WTC11 (cell line): ENCODE measurements at regions not wholly inside any gene's neighbourhood (a gene's known extent, or its start where the extent isn't known, plus 50 kb on each side); places are given as distances from the start of the nearest gene placed in this dataset.

Experiments
- ATAC-seq: fragments of 200-7000 bp; cut with Tn5 transposase; 2 replicates; pipeline ENCODE4 v1.10.0; 2021; ENCODE audit warnings: mild to moderate bottlenecking, moderate library complexity
- CTCF ChIA-PET: fragments of 300-600 bp; sonication (Branson Sonifier 250); formaldehyde crosslinking; loops from one replicate; lab custom pipeline; 2021; ENCODE audit warnings: antibody characterized with exemption; lab: Charles Lee
- POLR2A ChIA-PET: fragments of 350-600 bp; sonication (Branson Sonifier 250); formaldehyde crosslinking; loops from one replicate; lab custom pipeline; 2021; ENCODE audit warnings: antibody characterized with exemption; lab: Charles Lee
- DNase-seq: peaks from one replicate; pipeline ENCODE4 v3.0.0; 2021; ENCODE audit warnings: low spot score
- H3K27ac Mint-ChIP-seq: 2 replicates; pipeline ENCODE4 v1.8.0; 2021; ENCODE audit warnings: mixed read lengths
- H3K27me3 Mint-ChIP-seq: 2 replicates; pipeline ENCODE4 v1.8.0; 2021; ENCODE audit warnings: low read depth, mild to moderate bottlenecking, moderate library complexity, mixed read lengths
- H3K36me3 Mint-ChIP-seq: 2 replicates; pipeline ENCODE4 v1.8.0; 2021; ENCODE audit warnings: mixed read lengths
- H3K4me1 Mint-ChIP-seq: 2 replicates; pipeline ENCODE4 v1.8.0; 2022; ENCODE audit warnings: mixed read lengths
- H3K4me3 Mint-ChIP-seq: 2 replicates; pipeline ENCODE4 v1.8.0; 2021; ENCODE audit warnings: mild to moderate bottlenecking, moderate library complexity, mixed read lengths
- H3K9me3 Mint-ChIP-seq: 2 replicates; pipeline ENCODE4 v1.8.0; 2021; ENCODE audit warnings: mixed read lengths
- E2F4 ChIP-seq: sonication (generic); formaldehyde crosslinking; IDR thresholded peaks from 2 replicates; pipeline ENCODE4 v1.8.1; 2022; ENCODE audit warnings: low read depth, mild to moderate bottlenecking, moderate library complexity, missing genetic modification reagents, borderline replicate concordance
- E2F5 ChIP-seq: sonication (generic); formaldehyde crosslinking; IDR thresholded peaks from 2 replicates; pipeline ENCODE4 v1.8.1; 2022; ENCODE audit warnings: mild to moderate bottlenecking, moderate library complexity, missing genetic modification reagents
- ELF4 ChIP-seq: sonication (generic); formaldehyde crosslinking; IDR thresholded peaks from 2 replicates; pipeline ENCODE4 v1.8.1; 2022; ENCODE audit warnings: low read depth, mild to moderate bottlenecking, moderate library complexity, missing genetic modification reagents
- FOXJ3 ChIP-seq: sonication (generic); formaldehyde crosslinking; IDR thresholded peaks from 2 replicates; pipeline ENCODE4 v1.9.0; 2021; ENCODE audit warnings: missing genetic modification reagents, mild to moderate bottlenecking, borderline replicate concordance
- IRF2 ChIP-seq: sonication (generic); formaldehyde crosslinking; IDR thresholded peaks from 2 replicates; pipeline ENCODE4 v1.8.0; 2022; ENCODE audit warnings: low read depth, missing genetic modification reagents, borderline replicate concordance
- JUN ChIP-seq: sonication (generic); formaldehyde crosslinking; IDR thresholded peaks from 2 replicates; pipeline ENCODE4 v1.8.0; 2023; ENCODE audit warnings: mild to moderate bottlenecking, missing genetic modification reagents
- MLX ChIP-seq: sonication (generic); formaldehyde crosslinking; IDR thresholded peaks from 2 replicates; pipeline ENCODE4 v1.8.1; 2023; ENCODE audit warnings: mild to moderate bottlenecking, missing genetic modification reagents, moderate library complexity
- MXD4 ChIP-seq: fragments of 250-450 bp; sonication (Bioruptor Pico); IDR thresholded peaks from 2 replicates; pipeline ENCODE4 v1.8.0; 2021; ENCODE audit warnings: mild to moderate bottlenecking, moderate library complexity, borderline replicate concordance
- MYBL2 ChIP-seq: sonication (generic); formaldehyde crosslinking; IDR thresholded peaks from 2 replicates; pipeline ENCODE4 v1.8.1; 2023; ENCODE audit warnings: mild to moderate bottlenecking, moderate library complexity, missing genetic modification reagents
- NFATC4 ChIP-seq: fragments of 250-450 bp; sonication (Bioruptor Pico); IDR thresholded peaks from 2 replicates; pipeline ENCODE4 v1.9.0; 2021; ENCODE audit warnings: mild to moderate bottlenecking
- NFE2L1 ChIP-seq: sonication (generic); formaldehyde crosslinking; IDR thresholded peaks from 2 replicates; pipeline ENCODE4 v1.8.1; 2023; ENCODE audit warnings: missing genetic modification reagents
- OVOL2 ChIP-seq: fragments of 250-450 bp; sonication (Bioruptor Pico); IDR thresholded peaks from 2 replicates; pipeline ENCODE4 v1.9.0; 2021; ENCODE audit warnings: mild to moderate bottlenecking, borderline replicate concordance
- TEAD1 ChIP-seq: sonication (generic); formaldehyde crosslinking; IDR thresholded peaks from 2 replicates; pipeline ENCODE4 v1.8.0; 2022; ENCODE audit warnings: mild to moderate bottlenecking, missing genetic modification reagents
- TP53 ChIP-seq: sonication (generic); formaldehyde crosslinking; IDR thresholded peaks from 2 replicates; pipeline ENCODE4 v1.8.1; 2023; ENCODE audit warnings: mild to moderate bottlenecking, missing genetic modification reagents
- ZBTB43 ChIP-seq: sonication (generic); formaldehyde crosslinking; IDR thresholded peaks from 2 replicates; pipeline ENCODE4 v1.8.1; 2023; ENCODE audit warnings: mild to moderate bottlenecking, missing genetic modification reagents
- ZNF219 ChIP-seq: sonication (generic); formaldehyde crosslinking; IDR thresholded peaks from 2 replicates; pipeline ENCODE4 v1.8.0; 2023; ENCODE audit warnings: missing genetic modification reagents, mild to moderate bottlenecking, borderline replicate concordance
- ZNF396 ChIP-seq: fragments of 250-450 bp; sonication (Bioruptor Pico); IDR thresholded peaks from 2 replicates; pipeline ENCODE4 v1.8.0; 2021; ENCODE audit warnings: mild to moderate bottlenecking, moderate library complexity, borderline replicate concordance
- TF ChIP-seq, protein P1 (sequence below): sonication (generic); formaldehyde crosslinking; IDR thresholded peaks from 2 replicates; pipeline ENCODE4 v1.8.1; 2023; ENCODE audit warnings: mild to moderate bottlenecking, missing genetic modification reagents
- TF ChIP-seq, protein P2 (sequence below): sonication (generic); formaldehyde crosslinking; IDR thresholded peaks from 2 replicates; pipeline ENCODE4 v1.8.0; 2022; ENCODE audit warnings: mild to moderate bottlenecking, missing genetic modification reagents
- TF ChIP-seq, protein P3 (sequence below): fragments of 250-450 bp; sonication (Bioruptor Pico); IDR thresholded peaks from 2 replicates; pipeline ENCODE4 v2.1.2; 2022; ENCODE audit warnings: mild to moderate bottlenecking, moderate library complexity
- TF ChIP-seq, protein P4 (sequence below): sonication (generic); formaldehyde crosslinking; IDR thresholded peaks from 2 replicates; pipeline ENCODE4 v1.8.1; 2022; ENCODE audit warnings: missing genetic modification reagents, borderline replicate concordance
- TF ChIP-seq, protein P5 (sequence below): fragments of 200-600 bp; IDR thresholded peaks from 2 replicates; pipeline ENCODE4 v1.8.0; 2022; ENCODE audit warnings: antibody characterized with exemption

- Mint-ChIP-seq H3K9me3 (peaks cover 53% of the 10 kb centered on the region), H3K27ac (no peak overlapping the region), H3K36me3 (peaks cover 8% of the 10 kb centered on the region), H3K4me1 (no peaks in the 10 kb centered on the region), H3K27me3 (no peaks in the 10 kb centered on the region; the same call in 1 of the 2 replicates)
- POLR2A ChIA-PET = no interaction called here
- ATAC-seq = no peak
- TF ChIP-seq, protein P1, sequence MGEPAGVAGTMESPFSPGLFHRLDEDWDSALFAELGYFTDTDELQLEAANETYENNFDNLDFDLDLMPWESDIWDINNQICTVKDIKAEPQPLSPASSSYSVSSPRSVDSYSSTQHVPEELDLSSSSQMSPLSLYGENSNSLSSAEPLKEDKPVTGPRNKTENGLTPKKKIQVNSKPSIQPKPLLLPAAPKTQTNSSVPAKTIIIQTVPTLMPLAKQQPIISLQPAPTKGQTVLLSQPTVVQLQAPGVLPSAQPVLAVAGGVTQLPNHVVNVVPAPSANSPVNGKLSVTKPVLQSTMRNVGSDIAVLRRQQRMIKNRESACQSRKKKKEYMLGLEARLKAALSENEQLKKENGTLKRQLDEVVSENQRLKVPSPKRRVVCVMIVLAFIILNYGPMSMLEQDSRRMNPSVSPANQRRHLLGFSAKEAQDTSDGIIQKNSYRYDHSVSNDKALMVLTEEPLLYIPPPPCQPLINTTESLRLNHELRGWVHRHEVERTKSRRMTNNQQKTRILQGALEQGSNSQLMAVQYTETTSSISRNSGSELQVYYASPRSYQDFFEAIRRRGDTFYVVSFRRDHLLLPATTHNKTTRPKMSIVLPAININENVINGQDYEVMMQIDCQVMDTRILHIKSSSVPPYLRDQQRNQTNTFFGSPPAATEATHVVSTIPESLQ = no peak
- TF ChIP-seq, protein P2, sequence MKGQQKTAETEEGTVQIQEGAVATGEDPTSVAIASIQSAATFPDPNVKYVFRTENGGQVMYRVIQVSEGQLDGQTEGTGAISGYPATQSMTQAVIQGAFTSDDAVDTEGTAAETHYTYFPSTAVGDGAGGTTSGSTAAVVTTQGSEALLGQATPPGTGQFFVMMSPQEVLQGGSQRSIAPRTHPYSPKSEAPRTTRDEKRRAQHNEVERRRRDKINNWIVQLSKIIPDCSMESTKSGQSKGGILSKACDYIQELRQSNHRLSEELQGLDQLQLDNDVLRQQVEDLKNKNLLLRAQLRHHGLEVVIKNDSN (CRISPR knock-in tag) = no peak
- TF ChIP-seq MLX (CRISPR knock-in tag) = no peak
- no peak for TF ChIP-seq MXD4 (CRISPR knock-in tag)
- TF ChIP-seq ZNF219 (CRISPR knock-in tag) = no peak
- TF ChIP-seq TP53 = no peak
- TF ChIP-seq MYBL2 (CRISPR knock-in tag) = no peak
- no peak for TF ChIP-seq JUN (CRISPR knock-in tag)
- TF ChIP-seq ZBTB43 (CRISPR knock-in tag) = no peak
- TF ChIP-seq ELF4 (CRISPR knock-in tag) = no peak
- TF ChIP-seq IRF2 (CRISPR knock-in tag) = no peak
- TF ChIP-seq, all 79 proteins: peak for 0
- CTCF ChIA-PET = no interaction called here
- DNase-seq = no peak
- H3K4me3 Mint-ChIP-seq = no peak overlapping the region
These were observed 888.0 kb downstream of the NTRK3 start for GRCh38 chr15:87368511-87368910.

DNA sequence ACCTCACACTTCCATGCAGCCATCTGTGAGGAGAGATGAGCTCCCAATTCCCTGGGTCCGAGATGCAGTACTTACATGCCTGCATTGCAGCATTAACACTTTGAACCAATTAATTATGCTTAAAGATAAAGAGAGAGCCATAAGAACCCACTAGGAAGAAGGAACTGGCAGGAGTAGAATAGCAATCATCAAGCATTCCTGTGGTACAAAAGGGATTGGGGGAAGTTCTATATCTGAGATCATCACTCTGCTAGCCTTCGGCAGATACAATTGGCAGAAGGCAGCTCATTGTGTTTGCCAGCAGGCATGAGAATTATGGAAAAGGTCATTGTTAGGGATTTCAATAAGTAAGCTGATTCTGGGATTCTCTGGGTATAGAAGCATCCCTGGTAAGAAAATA is 891.4 kb downstream of the NTRK3 start:
- Mint-ChIP-seq H3K9me3 (peaks cover 24% of the 10 kb centered on the region), H3K4me3 (no peak overlapping the region), H3K27ac (no peak overlapping the region), H3K4me1 (no peaks in the 10 kb centered on the region), H3K27me3 (no peaks in the 10 kb centered on the region; the same call in 1 of the 2 replicates), H3K36me3 (peaks cover 5% of the 10 kb centered on the region)
- no peak for ATAC-seq
- no peak for DNase-seq
- TF ChIP-seq, protein P3, sequence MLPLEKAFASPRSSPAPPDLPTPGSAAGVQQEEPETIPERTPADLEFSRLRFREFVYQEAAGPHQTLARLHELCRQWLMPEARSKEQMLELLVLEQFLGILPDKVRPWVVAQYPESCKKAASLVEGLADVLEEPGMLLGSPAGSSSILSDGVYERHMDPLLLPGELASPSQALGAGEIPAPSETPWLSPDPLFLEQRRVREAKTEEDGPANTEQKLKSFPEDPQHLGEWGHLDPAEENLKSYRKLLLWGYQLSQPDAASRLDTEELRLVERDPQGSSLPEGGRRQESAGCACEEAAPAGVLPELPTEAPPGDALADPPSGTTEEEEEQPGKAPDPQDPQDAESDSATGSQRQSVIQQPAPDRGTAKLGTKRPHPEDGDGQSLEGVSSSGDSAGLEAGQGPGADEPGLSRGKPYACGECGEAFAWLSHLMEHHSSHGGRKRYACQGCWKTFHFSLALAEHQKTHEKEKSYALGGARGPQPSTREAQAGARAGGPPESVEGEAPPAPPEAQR = no peak
- TF ChIP-seq ZNF396 (CRISPR knock-in tag) = no peak
- TF ChIP-seq, protein P4, sequence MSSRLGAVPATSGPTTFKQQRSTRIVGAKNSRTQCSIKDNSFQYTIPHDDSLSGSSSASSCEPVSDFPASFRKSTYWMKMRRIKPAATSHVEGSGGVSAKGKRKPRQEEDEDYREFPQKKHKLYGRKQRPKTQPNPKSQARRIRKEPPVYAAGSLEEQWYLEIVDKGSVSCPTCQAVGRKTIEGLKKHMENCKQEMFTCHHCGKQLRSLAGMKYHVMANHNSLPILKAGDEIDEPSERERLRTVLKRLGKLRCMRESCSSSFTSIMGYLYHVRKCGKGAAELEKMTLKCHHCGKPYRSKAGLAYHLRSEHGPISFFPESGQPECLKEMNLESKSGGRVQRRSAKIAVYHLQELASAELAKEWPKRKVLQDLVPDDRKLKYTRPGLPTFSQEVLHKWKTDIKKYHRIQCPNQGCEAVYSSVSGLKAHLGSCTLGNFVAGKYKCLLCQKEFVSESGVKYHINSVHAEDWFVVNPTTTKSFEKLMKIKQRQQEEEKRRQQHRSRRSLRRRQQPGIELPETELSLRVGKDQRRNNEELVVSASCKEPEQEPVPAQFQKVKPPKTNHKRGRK (CRISPR knock-in tag) = no peak
- TF ChIP-seq TEAD1 (CRISPR knock-in tag) = no peak
- TF ChIP-seq NFATC4 (CRISPR knock-in tag) = no peak
- TF ChIP-seq FOXJ3 (CRISPR knock-in tag) = no peak
- TF ChIP-seq, protein P5, sequence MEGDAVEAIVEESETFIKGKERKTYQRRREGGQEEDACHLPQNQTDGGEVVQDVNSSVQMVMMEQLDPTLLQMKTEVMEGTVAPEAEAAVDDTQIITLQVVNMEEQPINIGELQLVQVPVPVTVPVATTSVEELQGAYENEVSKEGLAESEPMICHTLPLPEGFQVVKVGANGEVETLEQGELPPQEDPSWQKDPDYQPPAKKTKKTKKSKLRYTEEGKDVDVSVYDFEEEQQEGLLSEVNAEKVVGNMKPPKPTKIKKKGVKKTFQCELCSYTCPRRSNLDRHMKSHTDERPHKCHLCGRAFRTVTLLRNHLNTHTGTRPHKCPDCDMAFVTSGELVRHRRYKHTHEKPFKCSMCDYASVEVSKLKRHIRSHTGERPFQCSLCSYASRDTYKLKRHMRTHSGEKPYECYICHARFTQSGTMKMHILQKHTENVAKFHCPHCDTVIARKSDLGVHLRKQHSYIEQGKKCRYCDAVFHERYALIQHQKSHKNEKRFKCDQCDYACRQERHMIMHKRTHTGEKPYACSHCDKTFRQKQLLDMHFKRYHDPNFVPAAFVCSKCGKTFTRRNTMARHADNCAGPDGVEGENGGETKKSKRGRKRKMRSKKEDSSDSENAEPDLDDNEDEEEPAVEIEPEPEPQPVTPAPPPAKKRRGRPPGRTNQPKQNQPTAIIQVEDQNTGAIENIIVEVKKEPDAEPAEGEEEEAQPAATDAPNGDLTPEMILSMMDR = no peak
- no peak for TF ChIP-seq MLX (CRISPR knock-in tag)
- TF ChIP-seq TP53 = no peak
- TF ChIP-seq E2F5 (CRISPR knock-in tag) = no peak
- no peak for TF ChIP-seq ELF4 (CRISPR knock-in tag)
- no peak for TF ChIP-seq E2F4 (CRISPR knock-in tag)
- TF ChIP-seq NFE2L1 (CRISPR knock-in tag) = no peak
- no peak for TF ChIP-seq OVOL2 (CRISPR knock-in tag)
- ChIA-PET CTCF (no interaction called here), POLR2A (no interaction called here)
